H1 (cell line): ENCODE measurements at regions not wholly inside any gene's neighbourhood (a gene's known extent, or its start where the extent isn't known, plus 50 kb on each side); places are given as distances from the start of the nearest gene placed in this dataset.

Source experiments
- CTCF ChIA-PET: fragments of 300-600 bp; sonication (Branson Sonifier 250); formaldehyde crosslinking; loops from one replicate; lab custom pipeline; 2021; ENCODE audit not compliant: partially characterized antibody; lab: Charles Lee
- POLR2A ChIA-PET: fragments of 300-600 bp; sonication (Branson Sonifier 250); formaldehyde crosslinking; loops from one replicate; lab custom pipeline; 2021; ENCODE audit warnings: inconsistent platforms; ENCODE audit not compliant: partially characterized antibody; lab: Charles Lee
- DNase-seq, 2 experiments: peaks; one replicate each; pipeline versions ENCODE4 v3.0.0 to v3.0.0-alpha.2; 2010 to 2022; ENCODE audit warnings: low spot score in 2 of 2, low read depth in 1 of 2, mixed read lengths in 1 of 2
- FAIRE-seq: peaks from 2 replicates; lab custom pipeline; 2011; peaks lifted over from hg19 to GRCh38; lab: Jason Lieb, UNC
- H2AFZ ChIP-seq: 2 replicates; pipeline ENCODE4 v1.8.1; 2012; ENCODE audit warnings: low read length, inconsistent platforms
- H2AK5ac ChIP-seq: 2 replicates; pipeline ENCODE4 v1.6.1; 2013; ENCODE audit warnings: low read depth, low read length
- H2BK120ac ChIP-seq: replicated peaks from 2 replicates; pipeline ENCODE3; 2013; ENCODE audit warnings: low read depth, low read length, inconsistent platforms
- H2BK12ac ChIP-seq: 2 replicates; pipeline ENCODE4 v1.6.1; 2013; ENCODE audit warnings: low read depth, low read length
- H2BK15ac ChIP-seq: 2 replicates; pipeline ENCODE4 v1.6.1; 2013; ENCODE audit warnings: low read length
- H2BK20ac ChIP-seq: 2 replicates; pipeline ENCODE4 v1.6.1; 2013; ENCODE audit warnings: low read length
- H2BK5ac ChIP-seq: 2 replicates; pipeline ENCODE4 v1.6.1; 2013; ENCODE audit warnings: low read depth, low read length
- H3K14ac ChIP-seq: 2 replicates; pipeline ENCODE4 v1.6.1; 2013; ENCODE audit warnings: inconsistent platforms; ENCODE audit not compliant: insufficient read length
- H3K18ac ChIP-seq: 2 replicates; pipeline ENCODE4 v1.6.1; 2013; ENCODE audit warnings: low read length; ENCODE audit errors: extremely low read depth
- H3K23ac ChIP-seq: 2 replicates; pipeline ENCODE4 v1.6.1; 2013; ENCODE audit warnings: inconsistent platforms; ENCODE audit not compliant: insufficient read length
- H3K23me2 ChIP-seq: 2 replicates; pipeline ENCODE4 v1.6.1; 2013; ENCODE audit warnings: low read depth, low read length
- H3K27ac ChIP-seq: 2 replicates; pipeline ENCODE4 v1.6.1; 2011; ENCODE audit warnings: low read depth, low read length, inconsistent platforms
- H3K27me3 ChIP-seq, 4 experiments: replicated peaks in 1 of 4; 1 replicate in 1 of 4; 2 replicates in 3 of 4; pipeline versions ENCODE4 v1.6.1 to v1.8.1; 2011 to 2013; ENCODE audit warnings: low read length in 3 of 4, mild to moderate bottlenecking in 3 of 4, inconsistent platforms in 2 of 4, mixed read lengths in 2 of 4, moderate library complexity in 1 of 4; ENCODE audit not compliant: control insufficient read depth in 3 of 4, insufficient read depth in 3 of 4; ENCODE audit errors: extremely low read depth in 1 of 4
- H3K36me3 ChIP-seq, 4 experiments: 2 replicates each; pipeline versions ENCODE4 v1.6.1 to v1.8.1; 2011 to 2013; ENCODE audit warnings: mild to moderate bottlenecking in 4 of 4, low read length in 3 of 4, moderate library complexity in 2 of 4, control low read depth in 1 of 4, inconsistent platforms in 1 of 4; ENCODE audit not compliant: insufficient read depth in 4 of 4, control insufficient read depth in 2 of 4
- H3K4ac ChIP-seq: replicated peaks from 2 replicates; pipeline ENCODE3; 2013; ENCODE audit warnings: low read length, low read depth, mixed read lengths, inconsistent platforms; ENCODE audit not compliant: insufficient read length
- H3K4me1 ChIP-seq, 4 experiments: replicated peaks in 1 of 4; 1 replicate in 1 of 4; 2 replicates in 3 of 4; pipeline versions ENCODE4 v1.6.1 to v1.8.1; 2011 to 2013; ENCODE audit warnings: low read length in 3 of 4, inconsistent platforms in 2 of 4, mixed read lengths in 1 of 4; ENCODE audit not compliant: insufficient read depth in 4 of 4, control insufficient read depth in 3 of 4
- H3K4me2 ChIP-seq, 2 experiments: 2 replicates each; pipeline versions ENCODE4 v1.6.1 to v1.8.1; 2011 to 2013; ENCODE audit warnings: low read depth in 2 of 2, low read length in 2 of 2, control low read depth in 1 of 2, inconsistent platforms in 1 of 2, mild to moderate bottlenecking in 1 of 2; ENCODE audit not compliant: insufficient read depth in 1 of 2
- H3K4me3 ChIP-seq, 4 experiments: fragments of 200-600, 300-600 bp in 1 of 4; sonication (generic), shearing (Covaris generic), sonication (Bioruptor Twin) in 1 of 4; 2 replicates each; pipeline versions ENCODE4 v1.5.1 to v1.8.1; 2011 to 2016; ENCODE audit warnings: low read length in 4 of 4, low read depth in 3 of 4, control low read depth in 2 of 4, inconsistent platforms in 2 of 4, mild to moderate bottlenecking in 2 of 4, mixed read lengths in 1 of 4, moderate library complexity in 1 of 4; ENCODE audit not compliant: insufficient read depth in 2 of 4; ENCODE audit errors: extremely low read depth in 1 of 4
- H3K56ac ChIP-seq: replicated peaks from 2 replicates; pipeline ENCODE3; 2013; ENCODE audit warnings: low read depth, mild to moderate bottlenecking, mixed read lengths, low read length, inconsistent platforms; ENCODE audit not compliant: insufficient read length
- H3K79me1 ChIP-seq: 2 replicates; pipeline ENCODE4 v1.6.1; 2013; ENCODE audit warnings: low read depth, low read length, control low read depth
- H3K79me2 ChIP-seq, 2 experiments: 2 replicates each; pipeline versions ENCODE4 v1.6.1 to v1.8.1; 2012 to 2013; ENCODE audit warnings: low read length in 2 of 2, mild to moderate bottlenecking in 2 of 2, inconsistent platforms in 1 of 2; ENCODE audit not compliant: insufficient read depth in 2 of 2, control insufficient read depth in 1 of 2
- H3K9ac ChIP-seq, 4 experiments: replicated peaks in 1 of 4; 1 replicate in 1 of 4; 2 replicates in 3 of 4; pipeline versions ENCODE4 v1.6.1 to v1.8.1; 2011 to 2013; ENCODE audit warnings: low read depth in 3 of 4, low read length in 3 of 4, control low read depth in 2 of 4, mild to moderate bottlenecking in 2 of 4, moderate library complexity in 2 of 4, inconsistent platforms in 1 of 4; ENCODE audit errors: extremely low read depth in 1 of 4
- H3K9me3 ChIP-seq, 2 experiments: 2 replicates each; pipeline versions ENCODE4 v1.6.1 to v1.8.1; 2012 to 2013; ENCODE audit warnings: mild to moderate bottlenecking in 2 of 2, moderate library complexity in 2 of 2, control low read depth in 1 of 2, inconsistent platforms in 1 of 2, low read depth in 1 of 2, low read length in 1 of 2, mixed read lengths in 1 of 2; ENCODE audit not compliant: insufficient read depth in 2 of 2
- H4K20me1 ChIP-seq, 2 experiments: replicated peaks in 1 of 2; 2 replicates each; pipeline versions ENCODE3 to v1.8.1; 2011 to 2013; ENCODE audit warnings: inconsistent platforms in 2 of 2, low read length in 2 of 2, mild to moderate bottlenecking in 1 of 2; ENCODE audit not compliant: insufficient read depth in 2 of 2, control insufficient read depth in 1 of 2
- H4K5ac ChIP-seq: 2 replicates; pipeline ENCODE4 v1.6.1; 2013; ENCODE audit warnings: low read length, low read depth, mixed read lengths, inconsistent platforms; ENCODE audit not compliant: insufficient read length
- H4K8ac ChIP-seq: 2 replicates; pipeline ENCODE4 v1.8.0; 2013; ENCODE audit warnings: mild to moderate bottlenecking, moderate library complexity, low read length, inconsistent platforms; ENCODE audit not compliant: insufficient read depth; ENCODE audit errors: extremely low read depth
- H4K91ac ChIP-seq: replicated peaks from 2 replicates; pipeline ENCODE3; 2013; ENCODE audit warnings: low read length, mixed read lengths, inconsistent platforms; ENCODE audit not compliant: insufficient read length
- HDAC2 ChIP-seq, 2 experiments: fragments of 300-600 bp in 1 of 2; sonication (generic) in 1 of 2; IDR thresholded peaks; 2 replicates each; pipeline ENCODE4 v1.6.1; 2011 to 2012; ENCODE audit warnings: low read depth in 2 of 2, low read length in 2 of 2, mild to moderate bottlenecking in 2 of 2, moderate library complexity in 2 of 2, borderline replicate concordance in 1 of 2, inconsistent platforms in 1 of 2
- KDM5A ChIP-seq: fragments of 200-600 bp; IDR thresholded peaks from 2 replicates; pipeline ENCODE4 v1.7.1; 2012; ENCODE audit warnings: mild to moderate bottlenecking, low read length, inconsistent platforms, mixed read lengths
- RBBP5 ChIP-seq: IDR thresholded peaks from 2 replicates; pipeline ENCODE4 v1.7.1; 2012; ENCODE audit warnings: low read depth, mild to moderate bottlenecking, inconsistent platforms, low read length, moderate library complexity, borderline replicate concordance
- RNF2 ChIP-seq: fragments of 200-900, 300-1000 bp; sonication (generic); IDR thresholded peaks from 2 replicates; pipeline ENCODE4 v1.7.1; 2016; ENCODE audit warnings: borderline replicate concordance, low read depth, mild to moderate bottlenecking, antibody characterized with exemption, low read length; ENCODE audit not compliant: poor library complexity, severe bottlenecking; ENCODE audit errors: missing control alignments
- SP1 ChIP-seq: IDR thresholded peaks from 2 replicates; pipeline ENCODE4 v1.6.1; 2011; ENCODE audit warnings: low read depth, low read length
- WGBS, 2 experiments: shearing (Covaris generic) in 1 of 2; methylation state at CpG; one replicate each; pipeline versions ENCODE4 v1.1.6 to v1.1.7; 2013 to 2015; ENCODE audit warnings: low lambda C conversion rate in 2 of 2, mixed read lengths in 2 of 2, inconsistent platforms in 1 of 2, low coverage in 1 of 2, missing lambda C conversion rate in 1 of 2; ENCODE audit not compliant: insufficient replicate concordance in 2 of 2, insufficient coverage in 1 of 2, insufficient read length in 1 of 2; ENCODE audit errors: extremely low coverage in 1 of 2, missing lambda C conversion rate in 1 of 2; 5-methylcytosine and 5-hydroxymethylcytosine counted together

DNA sequence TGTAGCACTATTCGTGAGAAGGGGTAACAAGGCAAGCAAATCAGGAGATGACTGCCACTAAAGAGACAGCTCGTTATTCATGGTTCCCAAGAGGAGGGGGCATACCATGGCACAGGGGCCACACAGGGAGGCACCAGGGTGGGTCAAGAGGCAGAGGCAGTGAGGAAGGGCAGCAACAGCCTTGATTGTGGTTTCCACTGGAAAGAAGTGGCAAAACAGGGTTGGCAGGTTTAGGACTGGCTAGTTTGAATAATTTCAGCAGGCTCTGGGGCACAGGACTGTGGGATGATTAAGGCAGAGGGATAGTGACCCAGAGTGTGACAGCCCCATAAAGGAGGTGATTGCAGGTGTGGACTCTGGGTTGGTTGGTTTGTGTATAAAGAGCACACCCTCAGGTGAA is 188.9 kb downstream of the CBLN1 start:
- Histone ChIP-seq H2BK12ac (no peak overlapping the region), H2BK15ac (no peak overlapping the region), H2BK20ac (no peak overlapping the region), H3K4ac (no peak overlapping the region), H2AK5ac (no peak overlapping the region), H3K36me3 (no peaks in the 10 kb centered on the region), H3K4me2 (no peak overlapping the region), H3K27ac (no peak overlapping the region), H3K23me2 (no peaks in the 10 kb centered on the region), H3K14ac (no peak overlapping the region), H4K20me1 (no peaks in the 10 kb centered on the region), H3K79me1 (no peaks in the 10 kb centered on the region), H3K18ac (no peak overlapping the region), H3K4me3 (no peak overlapping the region), H3K4me1 (0 out of 7 replicates have a peak, but pooled peaks cover 0 to 4% (median 0%) of the 10 kb centered on the region in 4 experiments), H3K56ac (no peak overlapping the region), H4K5ac (no peak overlapping the region), H4K91ac (no peak overlapping the region), H3K9ac (no peak overlapping the region), H2BK120ac (no peak overlapping the region), H3K27me3 (no peaks in the 10 kb centered on the region), H2AFZ (no peak overlapping the region), H3K9me3 (no peaks in the 10 kb centered on the region), H2BK5ac (no peak overlapping the region), H4K8ac (no peak overlapping the region), H3K79me2 (no peaks in the 10 kb centered on the region), H3K23ac (no peak overlapping the region)
- POLR2A ChIA-PET = no interaction called here
- CTCF ChIA-PET = interaction anchor here (0.9 kb wide), 1 partner anchor 20 kb away, joined by 3 read pairs; no protein-coding TSS in a partner anchor
- WGBS, 2 experiments = 86% methylated on average over 2 of the region's 2 CpGs; no CpG with 5 or more reads in 1 of the 2 experiments
- DNase-seq (no peak), FAIRE-seq (no peak)
- no peak for TF ChIP-seq RBBP5
- no peak for TF ChIP-seq SP1
- TF ChIP-seq KDM5A = no peak
- no peak for TF ChIP-seq RNF2
- TF ChIP-seq HDAC2 (IDR thresholded peaks at IDR 0.05; ENCODE audit: borderline replicate concordance in 1 of 2, low read depth in 2 of 2, low read length in 2 of 2) = no peak
